Vagina (tissue), 2 donors: ENCODE measurements at regions not wholly inside any gene's neighbourhood (a gene's known extent, or its start where the extent isn't known, plus 50 kb on each side); places are given as distances from the start of the nearest gene placed in this dataset.

Source experiments
- CTCF ChIP-seq, 3 experiments: fragments of 450-650 bp in 2 of 3; fragments of 200-600 bp in 1 of 3; sonication (generic) in 1 of 3; IDR thresholded peaks; one replicate each; pipeline ENCODE4 v1.5.1; 2017 to 2019; ENCODE audit warnings: antibody characterized with exemption in 3 of 3, mild to moderate bottlenecking in 2 of 3, moderate library complexity in 2 of 3
- POLR2A ChIP-seq, 2 donors: fragments of 450-650 bp; IDR thresholded peaks; one replicate each; pipeline ENCODE4 v1.6.1; 2017; ENCODE audit warnings: antibody characterized with exemption in 2 of 2, mild to moderate bottlenecking in 2 of 2, moderate library complexity in 2 of 2
- POLR2AphosphoS5 ChIP-seq, 2 donors: sonication (generic); formaldehyde crosslinking; IDR thresholded peaks; one replicate each; pipeline ENCODE4 v1.9.0; 2017; ENCODE audit warnings: antibody characterized with exemption in 2 of 2, mild to moderate bottlenecking in 2 of 2, low read depth in 1 of 2; ENCODE audit not compliant: insufficient read depth in 1 of 2

GRCh38 chr5:93320920-93321445 lies 260.0 kb downstream of the NR2F1-AS1 start:
- TF ChIP-seq CTCF (IDR thresholded peaks at IDR 0.05): no peak
- TF ChIP-seq POLR2A (IDR thresholded peaks at IDR 0.05): no peak
- no peak for TF ChIP-seq POLR2AphosphoS5 (IDR thresholded peaks at IDR 0.05; ENCODE audit: insufficient read depth in 1 of 2, low read depth in 1 of 2)
